ENCODE measurements at regions not wholly inside any gene's neighbourhood (a gene's known extent, or its start where the extent isn't known, plus 50 kb on each side); places are given as distances from the start of the nearest gene placed in this dataset.

DNA sequence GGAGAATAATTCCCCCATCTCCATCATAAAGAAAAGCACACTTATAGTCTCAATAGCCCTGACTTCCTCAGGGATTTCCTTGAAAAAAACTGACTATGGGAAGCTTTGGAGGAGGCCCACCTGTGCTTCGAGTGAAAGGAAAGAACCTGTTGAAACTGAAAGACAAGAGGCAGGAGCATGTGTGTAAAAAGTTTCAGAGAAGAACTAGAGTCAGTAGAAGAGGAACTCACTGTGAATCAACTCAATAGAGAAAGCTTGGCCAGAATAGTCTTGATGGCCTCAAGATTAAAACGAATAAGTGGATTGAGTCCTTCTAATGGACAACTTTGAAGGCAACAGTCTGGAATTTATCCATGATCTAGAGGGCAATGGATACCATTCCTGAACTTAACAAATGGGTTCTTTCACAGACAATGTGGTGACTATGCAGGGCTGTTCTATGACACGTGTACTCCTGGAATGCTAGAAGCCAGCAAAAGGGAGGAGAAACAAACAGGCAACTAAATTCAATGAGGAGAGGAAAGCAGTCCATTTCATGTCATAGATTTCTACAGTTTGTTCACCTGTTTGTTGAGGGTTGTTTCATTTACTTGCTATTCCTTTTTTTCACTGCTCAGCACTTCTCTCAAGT, 442.3 kb downstream of the GRB14 start:
- H4K8ac ChIP-seq (ENCODE audit: extremely low read depth, insufficient read depth, low read length) = no peak overlapping the region
- peaks cover 4 to 6% of the 10 kb centered on the region in 2 experiments; a peak in 2 of 4 replicates for H3K9me3 ChIP-seq (ENCODE audit: insufficient read depth in 2 of 2, low read depth in 1 of 2, low read length in 1 of 2)
- DNase-seq (ENCODE audit: low read depth in 1 of 2, low spot score in 2 of 2) = no peak
- H4K5ac ChIP-seq (ENCODE audit: insufficient read length, low read depth, low read length) = no peak overlapping the region
- H3K56ac ChIP-seq (replicated peaks; ENCODE audit: insufficient read length, low read depth, low read length) = no peak overlapping the region
- no peak overlapping the region for H2BK5ac ChIP-seq (ENCODE audit: low read depth, low read length)
- ChIA-PET POLR2A (ENCODE audit: partially characterized antibody) (no interaction called here), CTCF (ENCODE audit: partially characterized antibody) (interaction anchor here (1.5 kb wide), 1 partner anchor 18 kb away, joined by 3 read pairs; no protein-coding TSS in a partner anchor)
- H3K4me1 ChIP-seq (replicated peaks in 1 of 4; ENCODE audit: control insufficient read depth in 3 of 4, insufficient read depth in 4 of 4, low read length in 3 of 4) = peaks cover 0 to 4% (median 1%) of the 10 kb centered on the region in 4 experiments; a peak in 3 of 7 replicates
- no peak overlapping the region for H2AFZ ChIP-seq (ENCODE audit: low read length)
- H4K20me1 ChIP-seq (replicated peaks in 1 of 2; ENCODE audit: control insufficient read depth in 1 of 2, insufficient read depth in 2 of 2, low read length in 2 of 2) = no peaks in the 10 kb centered on the region
- H3K4ac ChIP-seq (replicated peaks; ENCODE audit: insufficient read length, low read depth, low read length) = no peak overlapping the region
- no peak overlapping the region for H2BK15ac ChIP-seq (ENCODE audit: low read length)
- H2BK12ac ChIP-seq (ENCODE audit: low read depth, low read length) = no peak overlapping the region
- H2BK120ac ChIP-seq (replicated peaks; ENCODE audit: low read depth, low read length) = no peak overlapping the region
- no peak overlapping the region for H3K27ac ChIP-seq (ENCODE audit: low read depth, low read length)
- no peak for FAIRE-seq
- no peaks in the 10 kb centered on the region for H3K23me2 ChIP-seq (ENCODE audit: low read depth, low read length)
- H4K91ac ChIP-seq (replicated peaks; ENCODE audit: insufficient read length, low read length) = no peak overlapping the region
- H3K4me3 ChIP-seq (ENCODE audit: extremely low read depth in 1 of 4, insufficient read depth in 2 of 4, low read depth in 3 of 4, low read length in 4 of 4) = no peak overlapping the region
- no peak overlapping the region for H3K9ac ChIP-seq (replicated peaks in 1 of 4; ENCODE audit: extremely low read depth in 1 of 4, low read depth in 3 of 4, low read length in 3 of 4)
- no peak overlapping the region for H3K4me2 ChIP-seq (ENCODE audit: insufficient read depth in 1 of 2, low read depth in 2 of 2, low read length in 2 of 2)
- H3K23ac ChIP-seq (ENCODE audit: insufficient read length) = no peak overlapping the region
- H3K14ac ChIP-seq (ENCODE audit: insufficient read length) = no peak overlapping the region
- H3K79me1 ChIP-seq (ENCODE audit: low read depth, low read length) = no peaks in the 10 kb centered on the region
- H2AK5ac ChIP-seq (ENCODE audit: low read depth, low read length) = no peak overlapping the region
- no peak overlapping the region for H2BK20ac ChIP-seq (ENCODE audit: low read length)
- H3K79me2 ChIP-seq (ENCODE audit: control insufficient read depth in 1 of 2, insufficient read depth in 2 of 2, low read length in 2 of 2) = no peaks in the 10 kb centered on the region
- TF ChIP-seq, protein P1, sequence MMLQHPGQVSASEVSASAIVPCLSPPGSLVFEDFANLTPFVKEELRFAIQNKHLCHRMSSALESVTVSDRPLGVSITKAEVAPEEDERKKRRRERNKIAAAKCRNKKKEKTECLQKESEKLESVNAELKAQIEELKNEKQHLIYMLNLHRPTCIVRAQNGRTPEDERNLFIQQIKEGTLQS (IDR thresholded peaks at IDR 0.05; ENCODE audit: insufficient read depth, low read depth, low read length) = no peak
- no peak for TF ChIP-seq USF2 (IDR thresholded peaks at IDR 0.05; ENCODE audit: low read length)
- TF ChIP-seq SIX5 (IDR thresholded peaks at IDR 0.05; ENCODE audit: low read depth, low read length) = no peak
- H3K36me3 ChIP-seq (ENCODE audit: control insufficient read depth in 2 of 4, insufficient read depth in 4 of 4, low read length in 3 of 4) = no peaks in the 10 kb centered on the region
- no peak overlapping the region for H3K18ac ChIP-seq (ENCODE audit: extremely low read depth, low read length)
- H3K27me3 ChIP-seq (replicated peaks in 1 of 4; ENCODE audit: control insufficient read depth in 3 of 4, extremely low read depth in 1 of 4, insufficient read depth in 3 of 4, low read length in 3 of 4) = no peaks in the 10 kb centered on the region
- WGBS, 2 experiments (ENCODE audit: extremely low coverage in 1 of 2, insufficient coverage in 1 of 2, insufficient read length in 1 of 2, insufficient replicate concordance in 2 of 2, low coverage in 1 of 2, low lambda C conversion rate in 2 of 2, missing lambda C conversion rate in 1 of 2) = 85% methylated on average over 3 of the region's 3 CpGs; no CpG with 5 or more reads in 1 of the 2 experiments

Data from H1 (cell line).